CD4-positive, alpha-beta T cell (primary cell): ENCODE measurements at regions not wholly inside any gene's neighbourhood (a gene's known extent, or its start where the extent isn't known, plus 50 kb on each side); places are given as distances from the start of the nearest gene placed in this dataset.

ENCODE experiments used
- ATAC-seq: fragments of 200-7000 bp; cut with Tn5 transposase; one replicate; pipeline ENCODE4 v1.10.0; 2022; ENCODE audit warnings: mild to moderate bottlenecking; ENCODE audit not compliant: poor library complexity
- CTCF ChIA-PET: fragments of 350-600 bp; sonication (Branson Sonifier 250); formaldehyde crosslinking; loops from one replicate; lab custom pipeline; 2021; ENCODE audit warnings: antibody characterized with exemption, inconsistent platforms; lab: Charles Lee
- POLR2A ChIA-PET: fragments of 350-600 bp; sonication (Branson Sonifier 250); formaldehyde crosslinking; loops from one replicate; lab custom pipeline; 2021; ENCODE audit warnings: antibody characterized with exemption, inconsistent platforms; lab: Charles Lee
- DNase-seq, 14 experiments: peaks; one replicate each; pipeline ENCODE4 v3.0.0-alpha.2; 2013 to 2020; ENCODE audit warnings: mixed read lengths in 2 of 14
- H3K27ac ChIP-seq, 2 donors: one replicate each; pipeline versions ENCODE4 v1.5.1 to v1.7.0; 2013; ENCODE audit warnings: low read length in 2 of 2, low read depth in 1 of 2, mild to moderate bottlenecking in 1 of 2
- H3K27me3 ChIP-seq, 2 experiments: 1 replicate in 1 of 2; 2 replicates in 1 of 2; pipeline versions ENCODE4 v1.6.1 to v1.7.0; 2013; ENCODE audit warnings: low read length in 2 of 2, control low read depth in 1 of 2, mild to moderate bottlenecking in 1 of 2, moderate library complexity in 1 of 2; ENCODE audit not compliant: insufficient read depth in 2 of 2, control insufficient read depth in 1 of 2
- H3K36me3 ChIP-seq: one replicate; pipeline ENCODE4 v1.6.1; 2013; ENCODE audit warnings: low read length, control low read depth; ENCODE audit not compliant: insufficient read depth
- H3K4me1 ChIP-seq: one replicate; pipeline ENCODE4 v1.6.1; 2013; ENCODE audit warnings: low read length, control low read depth; ENCODE audit not compliant: insufficient read depth
- H3K4me3 ChIP-seq: one replicate; pipeline ENCODE4 v1.5.1; 2013; ENCODE audit warnings: mild to moderate bottlenecking, low read length, moderate library complexity
- H3K9me3 ChIP-seq, 2 experiments: 1 replicate in 1 of 2; 2 replicates in 1 of 2; pipeline versions ENCODE4 v1.6.1 to v1.7.0; 2013; ENCODE audit warnings: low read length in 2 of 2, mild to moderate bottlenecking in 2 of 2, control low read depth in 1 of 2, moderate library complexity in 1 of 2; ENCODE audit not compliant: control insufficient read depth in 1 of 2, insufficient read depth in 1 of 2
- H3K27ac Mint-ChIP-seq: one replicate; pipeline ENCODE4 v1.8.0; 2020; ENCODE audit warnings: mixed read lengths
- H3K27me3 Mint-ChIP-seq: one replicate; pipeline ENCODE4 v1.8.0; 2021; ENCODE audit warnings: mixed read lengths
- H3K36me3 Mint-ChIP-seq: one replicate; pipeline ENCODE4 v1.8.0; 2021; ENCODE audit warnings: low read depth, mixed read lengths
- H3K4me1 Mint-ChIP-seq: one replicate; pipeline ENCODE4 v1.8.0; 2021; ENCODE audit warnings: low read depth, mixed read lengths
- H3K4me3 Mint-ChIP-seq: one replicate; pipeline ENCODE4 v1.8.0; 2020; ENCODE audit warnings: mild to moderate bottlenecking, mixed read lengths
- H3K9me3 Mint-ChIP-seq: one replicate; pipeline ENCODE4 v1.8.0; 2020; ENCODE audit warnings: mixed read lengths
- CTCF ChIP-seq: fragments of 200-600 bp; IDR thresholded peaks from one replicate; pipeline ENCODE4 v1.8.0; 2022; ENCODE audit warnings: antibody characterized with exemption, mild to moderate bottlenecking
- intact Hi-C, 2 experiments: fragments of 100-400 bp; cut with DNase I in 1 of 2; cut with micrococcal nuclease in 1 of 2; formaldehyde crosslinking; loops; one replicate each; pipeline versions ENCODE4 v1.15.1 to v1.9.0; 2023 to 2025; cut with DNase I, micrococcal nuclease

GRCh38 chr12:90836689-90837088, 118.3 kb downstream of the CCER1 start:
- Histone ChIP-seq H3K9me3 (no peaks in the 10 kb centered on the region), H3K27me3 (no peaks in the 10 kb centered on the region), H3K36me3 (no peaks in the 10 kb centered on the region), H3K4me3 (no peak overlapping the region), H3K4me1 (no peaks in the 10 kb centered on the region), H3K27ac (no peak overlapping the region)
- CTCF ChIA-PET = no interaction called here
- Mint-ChIP-seq H3K36me3 (no peaks in the 10 kb centered on the region), H3K27me3 (no peaks in the 10 kb centered on the region), H3K4me3 (no peak overlapping the region), H3K27ac (no peak overlapping the region), H3K9me3 (no peaks in the 10 kb centered on the region), H3K4me1 (no peaks in the 10 kb centered on the region)
- no peak for TF ChIP-seq CTCF
- POLR2A ChIA-PET = no interaction called here
- DNase-seq (no peak), ATAC-seq (no peak)
- intact Hi-C loops = no loop called here

- ChIA-PET CTCF (no interaction called here), POLR2A (no interaction called here)
- Histone ChIP-seq H3K27me3 (no peaks in the 10 kb centered on the region), H3K36me3 (no peaks in the 10 kb centered on the region), H3K4me3 (no peak overlapping the region), H3K27ac (no peak overlapping the region), H3K4me1 (no peaks in the 10 kb centered on the region), H3K9me3 (no peaks in the 10 kb centered on the region)
- Mint-ChIP-seq H3K4me1 (no peaks in the 10 kb centered on the region), H3K36me3 (no peaks in the 10 kb centered on the region), H3K9me3 (no peaks in the 10 kb centered on the region), H3K27me3 (no peaks in the 10 kb centered on the region), H3K27ac (no peak overlapping the region), H3K4me3 (no peak overlapping the region)
- DNase-seq (no peak), ATAC-seq (no peak)
- no peak for TF ChIP-seq CTCF
- intact Hi-C loops = no loop called here
These were observed 121.7 kb downstream of the CCER1 start for GRCh38 chr12:90833228-90833627.

- no peaks in the 10 kb centered on the region for H3K36me3 ChIP-seq
- Mint-ChIP-seq H3K36me3 (no peaks in the 10 kb centered on the region), H3K4me3 (no peak overlapping the region), H3K27ac (no peak overlapping the region), H3K27me3 (no peaks in the 10 kb centered on the region), H3K9me3 (no peaks in the 10 kb centered on the region), H3K4me1 (no peaks in the 10 kb centered on the region)
- H3K9me3 ChIP-seq = no peaks in the 10 kb centered on the region
- CTCF ChIA-PET = no interaction called here
- H3K4me3 ChIP-seq = no peak overlapping the region
- no peak overlapping the region for H3K27ac ChIP-seq
- ATAC-seq = no peak
- POLR2A ChIA-PET = no interaction called here
- no peaks in the 10 kb centered on the region for H3K4me1 ChIP-seq
- no peak for DNase-seq
- TF ChIP-seq CTCF = no peak
- H3K27me3 ChIP-seq = no peaks in the 10 kb centered on the region
- intact Hi-C loops = no loop called here
These were observed 122.5 kb downstream of the CCER1 start for GRCh38 chr12:90832427-90832826.
